ENCODE measurements at regions not wholly inside any gene's neighbourhood (a gene's known extent, or its start where the extent isn't known, plus 50 kb on each side); places are given as distances from the start of the nearest gene placed in this dataset.

- H3K27ac ChIP-seq (ENCODE audit: extremely low read depth, low read depth, low read length): no peak overlapping the region
- H3K4me2 ChIP-seq (ENCODE audit: insufficient read depth, low read length): no peak overlapping the region
- H3K27me3 ChIP-seq (ENCODE audit: control insufficient read depth in 2 of 2, insufficient read depth in 2 of 2, low read length in 2 of 2): peaks cover 18 to 58% of the 10 kb centered on the region in 2 experiments
- ATAC-seq (no peak), DNase-seq (ENCODE audit: extremely low read depth in 1 of 4, low spot score in 3 of 4) (no peak), FAIRE-seq (no peak)
- H3K4me3 ChIP-seq: no peak overlapping the region
- CTCF ChIA-PET (ENCODE audit: low intra/inter-chr PET ratio): no interaction called here
- no peak overlapping the region for H3K9ac ChIP-seq (ENCODE audit: insufficient read depth in 1 of 2, low read depth in 2 of 2, low read length in 2 of 2)
- 0% methylated on average over 5 of the region's 5 CpGs for WGBS (ENCODE audit: insufficient coverage, low coverage, missing lambda C conversion rate)
- no peaks in the 10 kb centered on the region for H3K79me2 ChIP-seq (ENCODE audit: control insufficient read depth, insufficient read depth, low read length)
- TF ChIP-seq HOMEZ (CRISPR knock-in tag; IDR thresholded peaks at IDR 0.05): no peak
- no peak for TF ChIP-seq E2F4 (CRISPR knock-in tag; IDR thresholded peaks at IDR 0.05; ENCODE audit: low read depth)
- no peak for TF ChIP-seq KLF6 (CRISPR knock-in tag; IDR thresholded peaks at IDR 0.05; ENCODE audit: borderline replicate concordance)
- TF ChIP-seq ARID1B (IDR thresholded peaks at IDR 0.05): no peak
- no peak for TF ChIP-seq RFX1 (IDR thresholded peaks at IDR 0.05)
- TF ChIP-seq RBM22 (IDR thresholded peaks at IDR 0.05; ENCODE audit: low read depth, low read length, poor library complexity, severe bottlenecking): no peak
- no peak for TF ChIP-seq CEBPZ (IDR thresholded peaks at IDR 0.05; ENCODE audit: borderline replicate concordance, low read depth, low read length)
- no peak for TF ChIP-seq SNAPC5 (CRISPR knock-in tag; IDR thresholded peaks at IDR 0.05)
- TF ChIP-seq CBFB (CRISPR knock-in tag; IDR thresholded peaks at IDR 0.05): no peak
- TF ChIP-seq RBM39 (optimal IDR thresholded peaks at IDR 0.05; ENCODE audit: low read depth, low read length): no peak
- no peak for TF ChIP-seq ZBTB7A (IDR thresholded peaks at IDR 0.05; ENCODE audit: borderline replicate concordance, control insufficient read depth, low read depth, low read length)
- TF ChIP-seq CREB5 (CRISPR knock-in tag; IDR thresholded peaks at IDR 0.05): no peak
- TF ChIP-seq DNMT1 (IDR thresholded peaks at IDR 0.05): no peak
- H3K36me3 ChIP-seq (ENCODE audit: control insufficient read depth, insufficient read depth, low read length): no peaks in the 10 kb centered on the region
- no peaks in the 10 kb centered on the region for H4K20me1 ChIP-seq (replicated peaks; ENCODE audit: control insufficient read depth, insufficient read depth, low read length)
- peaks cover 0 to 7% of the 10 kb centered on the region in 2 experiments; a peak in 1 of 5 replicates for H3K4me1 ChIP-seq (replicated peaks in 1 of 2; ENCODE audit: control insufficient read depth in 2 of 2, insufficient read depth in 2 of 2, low read length in 2 of 2)
- BruUV-seq (replicated peaks): no TSS peak
- H3K9me3 ChIP-seq (replicated peaks; ENCODE audit: control insufficient read depth, insufficient read depth, low read depth, low read length): no peaks in the 10 kb centered on the region
- no peak overlapping the region for H2AFZ ChIP-seq (ENCODE audit: low read depth, low read length)
- H3K9me1 ChIP-seq (ENCODE audit: control insufficient read depth, insufficient read depth, low read length): no peaks in the 10 kb centered on the region
- POLR2A ChIA-PET: no interaction called here
- in situ Hi-C loops (cut with MboI) (no loop called here), intact Hi-C loops (cut with micrococcal nuclease) (no loop called here)
These were observed 125.1 kb upstream of the COL5A1 start for GRCh38 chr9:134516464-134516863.
